Heart left ventricle (tissue), 13 donors: ENCODE measurements at regions not wholly inside any gene's neighbourhood (a gene's known extent, or its start where the extent isn't known, plus 50 kb on each side); places are given as distances from the start of the nearest gene placed in this dataset.

Experiments
- CTCF ChIP-seq, 12 donors: fragments of 200-600 bp; sonication (generic) in 4 of 12; IDR thresholded peaks; one replicate each; pipeline versions ENCODE4 v1.5.0 to v1.8.0; 2018 to 2022; ENCODE audit warnings: antibody characterized with exemption in 12 of 12, mild to moderate bottlenecking in 5 of 12
- POLR2A ChIP-seq, 2 donors: fragments of 450-650 bp; IDR thresholded peaks; one replicate each; pipeline ENCODE4 v1.6.1; 2017; ENCODE audit warnings: antibody characterized with exemption in 2 of 2, mild to moderate bottlenecking in 2 of 2, moderate library complexity in 2 of 2
- donor health status: ischemic (EF 13 %, LVEDD 7.1; RV severe dilation, severe dysfunction).
- donor health status: DM: no; HTN: yes; CAD: no.
- donor health status: DM: no; HTN: no; CAD: no.
- donor health status: ischemic (EF 25% LVEDD 6.9; RV normal size, moderate dysfunction).
- donor health status: ischemic (EF 25% LVEDD 5.7; RV mildly dilated, moderate dysfunction).
- donor health status: ischemic (EF 35%, LVEDD 5.7; RV mildly dilated, moderate dysfunction).
- donor health status: nonischemic (EF 11% LVEDD 7.7; RV severe dilation, severe dysfunction).
- donor health status: DM: yes; HTN: yes; CAD: no.
- donor health status: PGD.
- donor health status: ischemic (EF 29% LVEDD 5.4; RV normal size, mild dysfunction).
- donor health status: nonischemic (EF 23%, LVEDD 6.1; RV moderate dilation, normal function).

GRCh38 chr16:82454152-82454551 is 172.6 kb upstream of the CDH13 start:
- no peak for TF ChIP-seq POLR2A (IDR thresholded peaks at IDR 0.05)
- no peak for TF ChIP-seq CTCF (IDR thresholded peaks at IDR 0.05)
